ENCODE measurements at regions not wholly inside any gene's neighbourhood (a gene's known extent, or its start where the extent isn't known, plus 50 kb on each side); places are given as distances from the start of the nearest gene placed in this dataset.

GRCh38 chr2:10183146-10183675 lies 60.7 kb downstream of the RRM2 start:
- H3K27me3 Mint-ChIP-seq = no peaks in the 10 kb centered on the region
- no peak for DNase-seq
- H3K27ac Mint-ChIP-seq = no peak overlapping the region
- H3K36me3 Mint-ChIP-seq = peaks cover 40% of the 10 kb centered on the region
- H3K9me3 Mint-ChIP-seq = peaks cover 5% of the 10 kb centered on the region
- H3K4me1 Mint-ChIP-seq = no peaks in the 10 kb centered on the region
- CTCF ChIA-PET = interaction anchor here (0.6 kb wide), 1 partner anchor 890 kb away, joined by 3 read pairs; no protein-coding TSS in a partner anchor
- H3K4me3 Mint-ChIP-seq = no peak overlapping the region

GRCh38 chr2:10184421-10184820 lies 61.9 kb downstream of the RRM2 start:
- CTCF ChIA-PET = no interaction called here
- DNase-seq = no peak
- no peak overlapping the region for H3K27ac Mint-ChIP-seq
- H3K36me3 Mint-ChIP-seq = peaks cover 41% of the 10 kb centered on the region
- no peak overlapping the region for H3K4me3 Mint-ChIP-seq
- no peaks in the 10 kb centered on the region for H3K4me1 Mint-ChIP-seq
- peaks cover 5% of the 10 kb centered on the region for H3K9me3 Mint-ChIP-seq
- no peaks in the 10 kb centered on the region for H3K27me3 Mint-ChIP-seq

DNA sequence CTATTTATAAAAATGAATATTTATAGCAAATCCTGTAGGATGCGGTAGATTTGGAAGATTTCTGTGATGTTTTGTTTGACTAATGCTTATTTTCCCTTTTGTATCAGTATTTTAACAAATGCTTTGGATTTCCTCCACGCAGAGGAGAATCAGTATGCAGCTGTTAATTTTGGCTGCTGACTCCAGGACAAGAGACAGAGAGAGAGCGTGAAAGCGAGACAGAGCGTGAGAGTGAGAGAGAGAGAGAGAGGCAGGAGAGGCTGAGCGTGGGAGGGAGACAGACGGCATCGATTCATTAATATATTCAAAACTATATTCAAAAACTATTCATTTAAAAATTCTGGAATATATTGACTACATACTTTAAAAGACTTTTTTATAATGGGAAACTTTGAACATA lies 62.5 kb downstream of the RRM2 start:
- Mint-ChIP-seq H3K27ac (no peak overlapping the region), H3K9me3 (peaks cover 5% of the 10 kb centered on the region), H3K27me3 (no peaks in the 10 kb centered on the region), H3K4me3 (no peak overlapping the region), H3K36me3 (peaks cover 41% of the 10 kb centered on the region), H3K4me1 (no peaks in the 10 kb centered on the region)
- no peak for DNase-seq
- CTCF ChIA-PET = no interaction called here

DNA sequence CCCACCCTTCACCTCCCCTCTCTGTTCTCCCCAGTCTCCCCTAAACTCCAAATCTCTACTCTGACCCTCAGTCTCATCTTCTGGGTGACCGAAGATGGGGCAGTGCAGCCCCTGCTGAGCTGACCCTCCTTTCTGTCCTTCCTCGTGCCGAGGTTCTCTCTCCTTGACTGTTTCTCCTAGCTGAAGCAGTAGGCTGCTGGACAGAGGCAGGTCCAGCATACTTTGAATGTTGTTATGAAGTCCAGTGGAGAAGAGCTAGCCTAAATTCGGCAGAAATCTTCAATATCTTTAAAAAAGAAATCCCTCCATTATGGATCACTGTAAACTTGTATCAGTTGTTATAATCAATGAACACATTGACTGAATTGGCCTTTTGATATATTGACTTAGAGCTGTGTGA lies 63.2 kb downstream of the RRM2 start:
- Mint-ChIP-seq H3K36me3 (peaks cover 40% of the 10 kb centered on the region), H3K4me1 (no peaks in the 10 kb centered on the region), H3K27me3 (no peaks in the 10 kb centered on the region)

GRCh38 chr2:10186868-10187535 lies 64.5 kb downstream of the RRM2 start:
- CTCF ChIA-PET = interaction anchor here (1.7 kb wide), 1 partner anchor 222 kb away, joined by 4 read pairs; no protein-coding TSS in a partner anchor
- Mint-ChIP-seq H3K27me3 (no peaks in the 10 kb centered on the region), H3K4me3 (no peak overlapping the region), H3K4me1 (no peaks in the 10 kb centered on the region), H3K27ac (no peak overlapping the region), H3K9me3 (no peaks in the 10 kb centered on the region), H3K36me3 (peaks cover 32% of the 10 kb centered on the region)
- no peak for DNase-seq

More for the DNA sequence above, 63.2 kb downstream of the RRM2 start:
- Mint-ChIP-seq H3K9me3 (peaks cover 5% of the 10 kb centered on the region), H3K27ac (no peak overlapping the region), H3K4me3 (no peak overlapping the region)
- DNase-seq = no peak
- CTCF ChIA-PET = interaction anchor here (1.7 kb wide), 1 partner anchor 223 kb away, joined by 4 read pairs; no protein-coding TSS in a partner anchor

DNA sequence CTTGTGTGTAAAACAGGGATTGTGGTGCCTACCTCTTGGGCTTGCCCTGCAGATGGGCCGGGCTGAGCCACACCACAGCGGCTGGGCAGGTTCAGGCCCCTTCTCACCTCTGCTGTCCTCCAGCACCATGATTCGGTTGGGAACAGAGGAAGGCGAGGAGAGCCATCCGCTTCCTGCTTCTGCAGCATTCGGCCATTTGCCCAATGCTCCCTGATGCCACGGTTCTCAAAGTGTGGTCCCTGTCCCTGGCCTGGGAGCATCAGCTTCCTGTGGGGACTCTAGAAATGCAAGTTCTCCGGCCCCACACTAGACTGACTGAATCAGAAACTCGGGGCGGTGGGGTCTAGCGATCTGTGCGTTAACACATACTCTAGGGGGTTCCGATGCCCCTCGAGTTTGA lies 65.1 kb downstream of the RRM2 start:
- CTCF ChIA-PET = no interaction called here
- no peak for DNase-seq
- H3K4me1 Mint-ChIP-seq = no peaks in the 10 kb centered on the region
- H3K9me3 Mint-ChIP-seq = no peaks in the 10 kb centered on the region
- H3K27me3 Mint-ChIP-seq = no peaks in the 10 kb centered on the region
- peaks cover 32% of the 10 kb centered on the region for H3K36me3 Mint-ChIP-seq
- no peak overlapping the region for H3K27ac Mint-ChIP-seq
- H3K4me3 Mint-ChIP-seq = no peak overlapping the region

DNA sequence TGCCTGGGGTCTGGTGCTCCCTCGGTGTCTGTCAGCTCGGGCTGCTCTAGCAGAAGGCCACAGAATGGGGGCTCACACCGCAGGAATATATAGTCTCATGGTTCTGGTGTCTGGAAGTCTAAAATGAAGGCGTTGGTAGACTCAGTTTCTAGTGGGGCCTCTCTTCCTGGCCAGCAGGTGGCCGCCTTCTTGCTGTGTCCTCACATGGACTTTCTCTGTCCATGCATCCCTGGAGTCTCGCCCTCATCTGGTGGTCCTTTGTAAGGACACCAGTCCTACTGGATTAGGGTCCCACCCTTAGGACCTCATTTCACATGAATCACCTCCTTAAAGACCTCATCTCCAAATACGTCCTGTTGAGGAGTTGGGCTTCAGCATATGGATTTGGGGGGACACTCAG lies 65.7 kb downstream of the RRM2 start:
- CTCF ChIA-PET = no interaction called here
- H3K36me3 Mint-ChIP-seq = peaks cover 32% of the 10 kb centered on the region
- no peaks in the 10 kb centered on the region for H3K27me3 Mint-ChIP-seq
- DNase-seq = no peak
- no peaks in the 10 kb centered on the region for H3K4me1 Mint-ChIP-seq
- no peak overlapping the region for H3K4me3 Mint-ChIP-seq
- no peaks in the 10 kb centered on the region for H3K9me3 Mint-ChIP-seq
- no peak overlapping the region for H3K27ac Mint-ChIP-seq

DNA sequence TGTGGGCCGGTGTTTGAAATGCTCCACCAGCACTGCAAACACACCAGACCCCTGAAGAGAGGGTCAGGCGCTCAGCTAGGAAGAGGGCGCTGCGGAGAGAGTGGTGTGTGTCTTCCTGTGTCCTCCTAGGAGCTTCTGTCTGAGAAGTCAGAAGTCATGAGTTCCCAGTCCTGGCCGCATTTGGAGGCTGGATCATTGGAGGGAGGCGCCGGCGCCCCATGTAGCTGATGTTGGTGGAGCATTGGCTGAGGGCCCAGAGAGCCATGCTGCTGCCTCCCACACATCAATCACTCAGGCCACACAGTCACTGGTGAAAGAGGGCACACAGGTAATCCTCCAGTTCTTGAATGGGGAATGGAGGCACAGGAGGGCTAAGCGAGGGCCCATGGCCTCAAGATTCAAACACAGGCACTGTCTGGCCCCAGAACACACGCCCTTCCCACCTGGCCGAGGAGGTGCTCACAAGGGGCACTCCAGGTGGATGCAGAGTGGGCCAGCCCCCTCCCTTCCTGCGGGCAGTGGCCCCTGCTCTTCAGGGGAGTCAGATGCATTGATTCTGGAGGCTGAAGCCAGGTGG lies 66.3 kb downstream of the RRM2 start:
- Mint-ChIP-seq H3K9me3 (no peaks in the 10 kb centered on the region), H3K4me1 (no peaks in the 10 kb centered on the region), H3K4me3 (no peak overlapping the region), H3K27me3 (no peaks in the 10 kb centered on the region), H3K27ac (no peak overlapping the region), H3K36me3 (peaks cover 32% of the 10 kb centered on the region)
- no peak for DNase-seq
- CTCF ChIA-PET = no interaction called here

GRCh38 chr2:10190255-10190654 lies 67.7 kb downstream of the RRM2 start:
- Mint-ChIP-seq H3K9me3 (no peaks in the 10 kb centered on the region), H3K27ac (no peak overlapping the region), H3K4me1 (no peaks in the 10 kb centered on the region), H3K27me3 (no peaks in the 10 kb centered on the region), H3K36me3 (peaks cover 35% of the 10 kb centered on the region), H3K4me3 (no peak overlapping the region)
- CTCF ChIA-PET = no interaction called here
- no peak for DNase-seq

DNA sequence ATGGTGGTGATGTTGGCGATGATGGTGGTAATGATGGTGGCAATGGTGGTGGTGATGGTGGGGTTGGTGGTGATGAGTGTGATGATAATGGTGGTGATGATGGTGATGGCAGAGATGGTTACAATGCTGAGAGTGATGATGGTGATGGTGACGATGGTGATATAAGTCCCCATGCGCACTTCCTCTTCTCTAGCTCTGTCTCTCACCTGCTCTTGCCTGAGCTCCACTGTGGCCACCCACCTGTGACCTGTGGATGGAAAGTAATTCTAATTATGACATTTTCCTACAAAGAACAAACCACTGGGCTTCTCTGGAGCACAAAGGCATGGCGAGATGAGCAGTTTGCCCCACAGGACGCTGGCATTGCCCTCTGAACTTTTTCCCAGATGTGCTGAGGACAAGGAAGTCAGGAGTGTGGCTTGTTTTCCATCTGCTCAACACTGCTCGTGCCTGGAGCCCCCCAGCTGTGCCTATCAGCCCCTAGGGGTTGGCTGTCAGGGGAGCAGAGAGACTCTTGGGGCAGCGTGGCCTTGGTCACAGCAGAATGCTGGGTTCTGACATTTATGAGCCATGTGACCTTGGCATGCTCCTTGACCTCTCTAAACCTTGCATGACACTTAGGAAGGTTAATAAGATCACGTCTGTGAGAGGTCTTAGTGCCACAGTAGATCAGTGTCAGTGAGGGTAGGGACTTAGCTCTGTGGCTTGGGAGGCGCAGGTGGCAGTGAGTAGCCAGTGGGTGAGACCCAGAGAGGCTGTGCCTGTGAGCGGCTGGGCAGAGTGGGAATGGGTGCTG lies 68.4 kb downstream of the RRM2 start:
- no peak overlapping the region for H3K27ac Mint-ChIP-seq
- CTCF ChIA-PET = no interaction called here

DNA sequence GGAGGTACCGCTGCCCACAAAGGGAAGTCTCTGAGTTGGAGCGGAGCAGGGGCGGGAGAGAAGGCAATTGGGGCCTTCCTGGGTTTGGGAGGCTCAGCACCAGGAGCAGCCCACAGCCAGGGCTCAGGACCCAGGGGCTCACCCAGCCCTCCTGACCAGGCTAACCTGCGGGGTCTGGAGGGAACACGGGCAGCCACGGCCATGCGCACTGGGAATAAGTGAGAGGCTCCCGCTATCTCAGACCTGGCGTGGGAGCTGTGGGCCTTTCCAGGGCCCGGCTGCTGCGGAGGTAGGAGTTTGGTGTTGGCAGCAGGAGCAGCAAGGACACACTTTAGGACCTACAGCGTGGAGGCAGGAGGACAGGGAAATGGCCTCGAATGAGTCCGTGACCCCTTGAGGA lies 69.0 kb downstream of the RRM2 start:
- Mint-ChIP-seq H3K27me3 (no peaks in the 10 kb centered on the region), H3K4me3 (no peak overlapping the region), H3K4me1 (no peaks in the 10 kb centered on the region), H3K36me3 (peaks cover 37% of the 10 kb centered on the region), H3K9me3 (no peaks in the 10 kb centered on the region), H3K27ac (no peak overlapping the region)
- DNase-seq = no peak
- CTCF ChIA-PET = no interaction called here

More for the DNA sequence above, 68.4 kb downstream of the RRM2 start:
- no peak for DNase-seq
- Mint-ChIP-seq H3K4me1 (no peaks in the 10 kb centered on the region), H3K36me3 (peaks cover 33% of the 10 kb centered on the region), H3K9me3 (no peaks in the 10 kb centered on the region), H3K4me3 (no peak overlapping the region), H3K27me3 (no peaks in the 10 kb centered on the region)

DNA sequence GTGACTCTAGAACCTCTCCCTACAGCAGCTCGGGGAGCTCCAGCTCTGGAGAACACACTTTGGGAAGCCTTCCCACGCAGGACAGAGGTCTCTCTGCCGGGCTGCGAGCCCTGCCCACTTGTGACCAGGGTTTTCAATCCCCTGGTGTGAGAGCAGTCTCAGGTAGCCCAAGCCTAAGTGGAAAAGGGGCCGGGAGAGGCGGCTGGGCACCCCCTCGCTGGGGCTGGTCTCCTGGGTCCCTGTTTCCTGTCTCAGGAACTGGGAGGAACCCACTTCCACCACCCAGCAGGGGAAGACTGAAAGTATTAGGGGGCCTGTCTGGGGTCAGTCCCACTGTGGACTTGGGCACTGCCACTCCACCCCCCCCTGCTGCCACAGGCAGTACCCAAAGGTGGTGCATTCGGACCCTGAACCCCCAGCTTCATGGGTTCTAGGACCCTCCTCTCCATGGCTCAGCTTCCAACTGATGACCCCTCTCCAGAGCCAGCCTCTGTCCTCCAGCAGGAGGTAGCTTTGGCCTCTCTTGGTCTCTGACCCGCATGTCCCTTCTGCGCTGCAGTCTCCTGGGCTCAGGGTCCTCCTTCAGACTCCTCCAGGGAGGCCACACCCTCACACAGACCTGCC lies 70.0 kb downstream of the RRM2 start:
- H3K9me3 Mint-ChIP-seq = no peaks in the 10 kb centered on the region
- no peak overlapping the region for H3K27ac Mint-ChIP-seq

DNA sequence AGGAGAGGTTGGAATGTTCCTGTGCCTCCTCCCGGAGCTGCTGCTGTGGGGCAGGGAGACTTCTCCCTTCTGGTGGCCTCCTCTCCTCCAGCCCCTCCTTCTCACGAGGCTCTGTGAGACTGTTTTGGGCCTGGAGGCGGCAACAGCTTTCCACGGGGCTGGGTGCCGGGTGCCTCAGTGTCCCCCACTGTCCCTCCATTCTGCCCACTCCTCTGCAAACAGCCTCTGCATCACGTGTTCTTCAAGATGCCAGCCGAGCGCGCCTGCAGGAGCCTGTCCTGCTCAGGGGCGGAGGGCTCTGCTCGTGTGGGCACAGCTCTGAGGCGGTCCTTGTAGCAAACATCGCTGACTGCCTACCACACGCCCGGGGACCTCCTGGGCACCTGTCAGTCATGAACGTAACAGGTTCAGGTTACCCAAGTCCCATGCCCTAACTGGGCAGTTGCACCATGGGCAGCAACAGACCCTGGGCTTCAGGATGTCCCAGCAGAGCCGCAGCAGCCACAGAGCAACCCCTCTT lies 70.8 kb downstream of the RRM2 start:
- peaks cover 35% of the 10 kb centered on the region for H3K36me3 Mint-ChIP-seq
- H3K27ac Mint-ChIP-seq = no peak overlapping the region
- no peak for DNase-seq
- H3K9me3 Mint-ChIP-seq = no peaks in the 10 kb centered on the region
- no peak overlapping the region for H3K4me3 Mint-ChIP-seq
- no peaks in the 10 kb centered on the region for H3K27me3 Mint-ChIP-seq
- H3K4me1 Mint-ChIP-seq = no peaks in the 10 kb centered on the region
- CTCF ChIA-PET = interaction anchor here (1.0 kb wide), 1 partner anchor 121 kb away, joined by 3 read pairs; no protein-coding TSS in a partner anchor

More for the DNA sequence above, 70.0 kb downstream of the RRM2 start:
- H3K36me3 Mint-ChIP-seq = peaks cover 37% of the 10 kb centered on the region
- no peak overlapping the region for H3K4me3 Mint-ChIP-seq
- no peaks in the 10 kb centered on the region for H3K27me3 Mint-ChIP-seq
- H3K4me1 Mint-ChIP-seq = no peaks in the 10 kb centered on the region
- CTCF ChIA-PET = interaction anchor here (1.0 kb wide), 1 partner anchor 120 kb away, joined by 3 read pairs; no protein-coding TSS in a partner anchor
- DNase-seq = no peak
